Ascending aorta (tissue), 2 donors: ENCODE measurements at regions not wholly inside any gene's neighbourhood (a gene's known extent, or its start where the extent isn't known, plus 50 kb on each side); places are given as distances from the start of the nearest gene placed in this dataset.

Source experiments
- DNase-seq, 2 donors: peaks; one replicate each; pipeline ENCODE4 v3.0.0-alpha.2; 2019; ENCODE audit warnings: low spot score in 2 of 2
- H3K27ac ChIP-seq, 2 donors: fragments of 200-600 bp; sonication (generic); one replicate each; pipeline ENCODE4 v1.5.1; 2016 to 2017; ENCODE audit warnings: mild to moderate bottlenecking in 1 of 2
- H3K27me3 ChIP-seq: fragments of 200-600 bp; sonication (generic); one replicate; pipeline ENCODE4 v1.5.1; 2017
- H3K36me3 ChIP-seq, 2 donors: fragments of 200-600 bp; sonication (generic); one replicate each; pipeline ENCODE4 v1.5.1; 2016
- H3K4me1 ChIP-seq, 2 donors: fragments of 200-600 bp; sonication (generic); one replicate each; pipeline ENCODE4 v1.5.1; 2016 to 2017; ENCODE audit warnings: mild to moderate bottlenecking in 1 of 2
- H3K4me3 ChIP-seq, 2 donors: fragments of 200-600 bp; sonication (generic); one replicate each; pipeline ENCODE4 v1.5.1; 2016 to 2017; ENCODE audit warnings: mild to moderate bottlenecking in 1 of 2
- H3K9me3 ChIP-seq, 2 donors: fragments of 200-600 bp; sonication (generic); one replicate each; pipeline ENCODE4 v1.5.1; 2016
- CTCF ChIP-seq, 3 experiments: fragments of 200-600 bp in 2 of 3; fragments of 450-650 bp in 1 of 3; sonication (generic) in 2 of 3; IDR thresholded peaks; one replicate each; pipeline ENCODE4 v1.5.1; 2016 to 2019; ENCODE audit warnings: antibody characterized with exemption in 3 of 3, mild to moderate bottlenecking in 1 of 3, moderate library complexity in 1 of 3
- intact Hi-C: fragments of 100-400 bp; cut with DNase I; formaldehyde crosslinking; loops from one replicate; pipeline ENCODE4 v1.15.1; 2023

- Histone ChIP-seq H3K36me3 (no peaks in the 10 kb centered on the region), H3K9me3 (no peaks in the 10 kb centered on the region), H3K27ac (no peak overlapping the region), H3K4me3 (no peak overlapping the region), H3K4me1 (no peaks in the 10 kb centered on the region), H3K27me3 (no peaks in the 10 kb centered on the region)
- DNase-seq = no peak
- no peak for TF ChIP-seq CTCF (IDR thresholded peaks at IDR 0.05)
- intact Hi-C loops = no loop called here
Observed at GRCh38 chr5:5583832-5584231, 161.4 kb downstream of the ICE1 start.

GRCh38 chr5:5583023-5583765, 160.7 kb downstream of the ICE1 start:
- DNase-seq = no peak
- no peaks in the 10 kb centered on the region for H3K4me1 ChIP-seq

GRCh38 chr5:5581080-5581479, 158.6 kb downstream of the ICE1 start:
- Histone ChIP-seq H3K36me3 (no peaks in the 10 kb centered on the region), H3K27me3 (no peaks in the 10 kb centered on the region), H3K4me3 (no peak overlapping the region), H3K9me3 (no peaks in the 10 kb centered on the region), H3K4me1 (no peaks in the 10 kb centered on the region), H3K27ac (no peak overlapping the region)
- no peak for TF ChIP-seq CTCF (IDR thresholded peaks at IDR 0.05)
- intact Hi-C loops = no loop called here
- no peak for DNase-seq

More at GRCh38 chr5:5583023-5583765, 160.7 kb downstream of the ICE1 start:
- no peaks in the 10 kb centered on the region for H3K36me3 ChIP-seq
- TF ChIP-seq CTCF (IDR thresholded peaks at IDR 0.05) = no peak
- no peak overlapping the region for H3K27ac ChIP-seq
- H3K4me3 ChIP-seq = no peak overlapping the region
- no peaks in the 10 kb centered on the region for H3K27me3 ChIP-seq
- no peaks in the 10 kb centered on the region for H3K9me3 ChIP-seq
- intact Hi-C loops = no loop called here

GRCh38 chr5:5576744-5577143, 154.3 kb downstream of the ICE1 start:
- peaks cover 8 to 17% of the 10 kb centered on the region in 2 donors for H3K4me1 ChIP-seq
- TF ChIP-seq CTCF (IDR thresholded peaks at IDR 0.05) = no peak

GRCh38 chr5:5575461-5575860, 153.0 kb downstream of the ICE1 start:
- H3K36me3 ChIP-seq = no peaks in the 10 kb centered on the region
- TF ChIP-seq CTCF (IDR thresholded peaks at IDR 0.05) = no peak
- no peak for DNase-seq

More at GRCh38 chr5:5576744-5577143, 154.3 kb downstream of the ICE1 start:
- Histone ChIP-seq H3K27me3 (no peaks in the 10 kb centered on the region), H3K4me3 (no peak overlapping the region), H3K9me3 (no peaks in the 10 kb centered on the region), H3K36me3 (no peaks in the 10 kb centered on the region), H3K27ac (no peak overlapping the region)
- intact Hi-C loops = loop anchor here (10.0 kb wide), 3 partner anchors 798 to 1138 kb away; partner anchors contain the start of genes MED10 and TENT4A
- DNase-seq = no peak

More at GRCh38 chr5:5575461-5575860, 153.0 kb downstream of the ICE1 start:
- intact Hi-C loops = loop anchor here (10.0 kb wide), 3 partner anchors 799 to 1139 kb away; partner anchors contain the start of genes MED10 and TENT4A
- no peaks in the 10 kb centered on the region for H3K27me3 ChIP-seq
- no peak overlapping the region for H3K4me3 ChIP-seq
- peaks cover 8 to 21% of the 10 kb centered on the region in 2 donors for H3K4me1 ChIP-seq
- no peaks in the 10 kb centered on the region for H3K9me3 ChIP-seq
- no peak overlapping the region for H3K27ac ChIP-seq
